Cardiac fibroblast (primary cell): ENCODE measurements at regions not wholly inside any gene's neighbourhood (a gene's known extent, or its start where the extent isn't known, plus 50 kb on each side); places are given as distances from the start of the nearest gene placed in this dataset.
A peak's percentile ranks its signal among the peaks of the same experiment; 100 is the strongest.

ENCODE experiments used
- DNase-seq, 2 donors: peaks; one replicate each; pipeline versions ENCODE4 v3.0.0 to v3.0.0-alpha.2; 2010; ENCODE audit warnings: low read depth in 2 of 2
- H3K4me3 ChIP-seq, 2 donors: replicated peaks in 1 of 2; 1 replicate in 1 of 2; 2 replicates in 1 of 2; pipeline ENCODE4 v1.5.1; 2011; ENCODE audit warnings: low read depth in 2 of 2, low read length in 2 of 2, mild to moderate bottlenecking in 2 of 2, moderate library complexity in 1 of 2
- CTCF ChIP-seq: IDR thresholded peaks from one replicate; pipeline ENCODE4 v1.5.1; 2011; ENCODE audit warnings: low read depth, mild to moderate bottlenecking, low read length, inconsistent platforms

GRCh38 chr9:21685502-21685901 is 116.9 kb upstream of the MTAP start:
- peak in 1 of 2 donors; percentile 25 for DNase-seq
- TF ChIP-seq CTCF = no peak
- H3K4me3 ChIP-seq = no peak overlapping the region

GRCh38 chr9:21686738-21687137 is 115.7 kb upstream of the MTAP start:
- H3K4me3 ChIP-seq = no peak overlapping the region
- TF ChIP-seq CTCF = no peak
- DNase-seq = no peak

- no peak for TF ChIP-seq CTCF
- no peak for DNase-seq
- H3K4me3 ChIP-seq = no peak overlapping the region
These were observed 115.1 kb upstream of the MTAP start for GRCh38 chr9:21687351-21687750.

- peak overlapping the region in 1 of 2 donors; percentile 29 for H3K4me3 ChIP-seq
- no peak for TF ChIP-seq CTCF
- DNase-seq = peak; percentile 82 to 95
These were observed 114.0 kb upstream of the MTAP start for GRCh38 chr9:21688108-21689102.

GRCh38 chr9:21689854-21690253 is 112.6 kb upstream of the MTAP start:
- peak in 1 of 2 donors; percentile 48 for DNase-seq
- TF ChIP-seq CTCF = no peak
- no peak overlapping the region for H3K4me3 ChIP-seq

GRCh38 chr9:21690561-21690960 is 111.9 kb upstream of the MTAP start:
- DNase-seq = peak; percentile 51 to 80

More at GRCh38 chr9:21690561-21690960, 111.9 kb upstream of the MTAP start:
- H3K4me3 ChIP-seq = no peak overlapping the region
- no peak for TF ChIP-seq CTCF
